PC-9 (cell line): ENCODE measurements at regions not wholly inside any gene's neighbourhood (a gene's known extent, or its start where the extent isn't known, plus 50 kb on each side); places are given as distances from the start of the nearest gene placed in this dataset.
A peak's percentile ranks its signal among the peaks of the same experiment; 100 is the strongest.

Source experiments
- BruUV-seq: library from RNA; stranded (reverse); fragments of 400-500 nt; replicated peaks from 2 replicates; lab custom pipeline; 2021; lab: Mats Ljungman, UMichigan
- CTCF ChIA-PET: fragments of 300-600 bp; sonication (Branson Sonifier 250); formaldehyde crosslinking; loops from one replicate; lab custom pipeline; 2022; ENCODE audit warnings: antibody characterized with exemption; lab: Charles Lee
- POLR2A ChIA-PET: fragments of 300-600 bp; sonication (Branson Sonifier 250); formaldehyde crosslinking; loops from one replicate; lab custom pipeline; 2022; ENCODE audit warnings: antibody characterized with exemption; ENCODE audit not compliant: unreplicated experiment; lab: Charles Lee
- DNase-seq, 2 experiments: peaks; one replicate each; pipeline versions ENCODE4 v3.0.0 to v3.0.0-alpha.2; 2015 to 2022; ENCODE audit warnings: mixed read lengths in 1 of 2
- H2AFZ ChIP-seq: fragments of 200-600 bp; sonication (generic); 2 replicates; pipeline ENCODE4 v1.8.1; 2017; ENCODE audit warnings: antibody characterized with exemption
- H3F3A ChIP-seq: fragments of 200-600 bp; sonication (generic); 2 replicates; pipeline ENCODE4 v1.8.1; 2017; ENCODE audit warnings: antibody characterized with exemption, mild to moderate bottlenecking, low read depth; ENCODE audit not compliant: insufficient read depth
- H3K27ac ChIP-seq: fragments of 200-600 bp; sonication (generic); 2 replicates; pipeline ENCODE4 v1.6.1; 2016; ENCODE audit warnings: mixed run types
- H3K27me3 ChIP-seq: fragments of 200-600 bp; sonication (generic); 2 replicates; pipeline ENCODE4 v1.6.1; 2016; ENCODE audit warnings: low read depth, mixed run types; ENCODE audit not compliant: insufficient read depth
- H3K36me3 ChIP-seq: fragments of 200-600 bp; sonication (generic); 2 replicates; pipeline ENCODE4 v1.6.1; 2016; ENCODE audit warnings: low read depth, mixed run types
- H3K4me1 ChIP-seq: fragments of 200-600 bp; sonication (generic); replicated peaks from 2 replicates; pipeline ENCODE4 v1.6.1; 2016; ENCODE audit warnings: mixed run types; ENCODE audit not compliant: insufficient read depth
- H3K4me2 ChIP-seq: fragments of 200-600 bp; sonication (generic); 2 replicates; pipeline ENCODE4 v1.6.1; 2017; ENCODE audit warnings: mixed run types
- H3K4me3 ChIP-seq: fragments of 200-600 bp; sonication (generic); 2 replicates; pipeline ENCODE4 v1.6.1; 2016; ENCODE audit warnings: mixed run types
- H3K79me2 ChIP-seq: fragments of 200-600 bp; sonication (generic); 2 replicates; pipeline ENCODE4 v1.6.1; 2017; ENCODE audit warnings: low read depth, mixed run types
- H3K9me2 ChIP-seq: fragments of 200-600 bp; sonication (generic); 2 replicates; pipeline ENCODE4 v1.8.1; 2017; ENCODE audit warnings: mild to moderate bottlenecking; ENCODE audit not compliant: insufficient read depth
- H3K9me3 ChIP-seq: fragments of 200-600 bp; sonication (generic); 2 replicates; pipeline ENCODE4 v1.8.1; 2016; ENCODE audit warnings: low read depth; ENCODE audit not compliant: insufficient read depth
- H4K20me1 ChIP-seq: fragments of 200-600 bp; sonication (generic); 2 replicates; pipeline ENCODE4 v1.8.1; 2017; ENCODE audit not compliant: insufficient read depth
- EZH2 ChIP-seq: fragments of 200-600 bp; sonication (generic); IDR thresholded peaks from 2 replicates; pipeline ENCODE4 v1.8.0; 2017; ENCODE audit warnings: antibody characterized with exemption, low read depth
- intact Hi-C: fragments of 100-400 bp; cut with micrococcal nuclease; formaldehyde crosslinking; loops from one replicate; pipeline ENCODE4 v1.10.0; 2022; ENCODE audit not compliant: unreplicated experiment
- TF ChIP-seq, protein P1 (sequence below): fragments of 200-600 bp; sonication (generic); conservative IDR thresholded peaks from 2 replicates; pipeline ENCODE4 v1.6.1; 2017; ENCODE audit warnings: mixed run types, antibody characterized with exemption, mild to moderate bottlenecking, moderate library complexity

GRCh38 chr1:98503771-98504170, 157.8 kb upstream of the SNX7 start:
- ChIA-PET CTCF (no interaction called here), POLR2A (interaction anchor here (0.7 kb wide), 1 partner anchor 17 kb away, joined by 4 read pairs; no protein-coding TSS in a partner anchor)
- DNase-seq: no peak
- no peaks in the 10 kb centered on the region for H3K36me3 ChIP-seq
- H3K79me2 ChIP-seq: no peaks in the 10 kb centered on the region
- H2AFZ ChIP-seq: no peak overlapping the region
- H3K27me3 ChIP-seq: no peaks in the 10 kb centered on the region
- 0 out of 2 replicates have a peak, but pooled peaks cover 4% of the 10 kb centered on the region for H3K9me2 ChIP-seq
- H3K27ac ChIP-seq: no peak overlapping the region
- intact Hi-C loops: no loop called here
- H3K4me1 ChIP-seq: no peaks in the 10 kb centered on the region
- H4K20me1 ChIP-seq: no peaks in the 10 kb centered on the region
- no TSS peak for BruUV-seq
- H3K4me3 ChIP-seq: no peak overlapping the region
- H3F3A ChIP-seq: no peaks in the 10 kb centered on the region
- TF ChIP-seq, protein P1, sequence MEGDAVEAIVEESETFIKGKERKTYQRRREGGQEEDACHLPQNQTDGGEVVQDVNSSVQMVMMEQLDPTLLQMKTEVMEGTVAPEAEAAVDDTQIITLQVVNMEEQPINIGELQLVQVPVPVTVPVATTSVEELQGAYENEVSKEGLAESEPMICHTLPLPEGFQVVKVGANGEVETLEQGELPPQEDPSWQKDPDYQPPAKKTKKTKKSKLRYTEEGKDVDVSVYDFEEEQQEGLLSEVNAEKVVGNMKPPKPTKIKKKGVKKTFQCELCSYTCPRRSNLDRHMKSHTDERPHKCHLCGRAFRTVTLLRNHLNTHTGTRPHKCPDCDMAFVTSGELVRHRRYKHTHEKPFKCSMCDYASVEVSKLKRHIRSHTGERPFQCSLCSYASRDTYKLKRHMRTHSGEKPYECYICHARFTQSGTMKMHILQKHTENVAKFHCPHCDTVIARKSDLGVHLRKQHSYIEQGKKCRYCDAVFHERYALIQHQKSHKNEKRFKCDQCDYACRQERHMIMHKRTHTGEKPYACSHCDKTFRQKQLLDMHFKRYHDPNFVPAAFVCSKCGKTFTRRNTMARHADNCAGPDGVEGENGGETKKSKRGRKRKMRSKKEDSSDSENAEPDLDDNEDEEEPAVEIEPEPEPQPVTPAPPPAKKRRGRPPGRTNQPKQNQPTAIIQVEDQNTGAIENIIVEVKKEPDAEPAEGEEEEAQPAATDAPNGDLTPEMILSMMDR: no peak
- TF ChIP-seq EZH2: no peak
- H3K4me2 ChIP-seq: no peak overlapping the region
- H3K9me3 ChIP-seq: 0 out of 2 replicates have a peak, but pooled peaks cover 3% of the 10 kb centered on the region

GRCh38 chr1:98502937-98503336, 158.6 kb upstream of the SNX7 start:
- no TSS peak for BruUV-seq
- ChIA-PET CTCF (no interaction called here), POLR2A (no interaction called here)
- H3K27ac ChIP-seq: no peak overlapping the region
- H3K79me2 ChIP-seq: no peaks in the 10 kb centered on the region
- H3K36me3 ChIP-seq: no peaks in the 10 kb centered on the region
- no peak overlapping the region for H2AFZ ChIP-seq
- H3K9me3 ChIP-seq: 0 out of 2 replicates have a peak, but pooled peaks cover 3% of the 10 kb centered on the region
- TF ChIP-seq, protein P1: no peak
- no peak for TF ChIP-seq EZH2
- no peaks in the 10 kb centered on the region for H3K27me3 ChIP-seq
- H3K4me1 ChIP-seq: no peaks in the 10 kb centered on the region
- H3F3A ChIP-seq: no peaks in the 10 kb centered on the region
- no peak for DNase-seq
- H4K20me1 ChIP-seq: no peaks in the 10 kb centered on the region
- H3K9me2 ChIP-seq: 0 out of 2 replicates have a peak, but pooled peaks cover 4% of the 10 kb centered on the region
- no peak overlapping the region for H3K4me2 ChIP-seq
- intact Hi-C loops: no loop called here
- no peak overlapping the region for H3K4me3 ChIP-seq

- 0 out of 2 replicates have a peak, but pooled peaks cover 4% of the 10 kb centered on the region for H3K9me2 ChIP-seq
- H3K27me3 ChIP-seq: no peaks in the 10 kb centered on the region
- TF ChIP-seq EZH2: no peak
- TF ChIP-seq, protein P1: no peak
- no peak overlapping the region for H3K4me3 ChIP-seq
- H3K36me3 ChIP-seq: no peaks in the 10 kb centered on the region
- H2AFZ ChIP-seq: no peak overlapping the region
- intact Hi-C loops: no loop called here
- BruUV-seq: no TSS peak
- H3K79me2 ChIP-seq: no peaks in the 10 kb centered on the region
- 0 out of 2 replicates have a peak, but pooled peaks cover 9% of the 10 kb centered on the region for H3K4me1 ChIP-seq
- no peak overlapping the region; the same call in 1 of the 2 replicates for H3K4me2 ChIP-seq
- no peaks in the 10 kb centered on the region for H4K20me1 ChIP-seq
- no peaks in the 10 kb centered on the region for H3F3A ChIP-seq
- no peaks in the 10 kb centered on the region for H3K9me3 ChIP-seq
- ChIA-PET POLR2A (no interaction called here), CTCF (no interaction called here)
- DNase-seq: peak; percentile 8 to 42
- H3K27ac ChIP-seq: no peak overlapping the region
Observed at GRCh38 chr1:98500324-98500723, 161.2 kb upstream of the SNX7 start.
